ENCODE measurements at regions not wholly inside any gene's neighbourhood (a gene's known extent, or its start where the extent isn't known, plus 50 kb on each side); places are given as distances from the start of the nearest gene placed in this dataset.

DNA sequence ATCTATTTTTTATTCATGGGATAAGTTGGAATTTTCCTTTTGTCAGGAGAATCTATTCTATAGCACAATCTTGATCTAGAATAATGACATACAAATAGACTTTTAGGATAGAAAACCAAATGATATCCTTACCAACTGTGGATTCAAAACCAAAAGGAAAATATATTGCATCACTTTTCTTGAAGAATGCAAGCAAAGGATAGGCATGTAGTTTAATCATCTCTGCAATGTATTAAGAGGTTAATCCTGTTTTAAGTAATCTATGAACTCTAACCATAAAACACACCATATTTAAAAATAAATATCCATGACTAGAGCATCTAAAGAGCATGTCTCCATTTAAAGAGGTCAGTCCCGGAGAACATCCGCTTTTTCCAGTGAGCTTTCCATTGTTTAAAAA is 106.7 kb upstream of the CNKSR3 start:
- no peaks in the 10 kb centered on the region for H3K9me3 Mint-ChIP-seq (ENCODE audit: low read depth)

DNA sequence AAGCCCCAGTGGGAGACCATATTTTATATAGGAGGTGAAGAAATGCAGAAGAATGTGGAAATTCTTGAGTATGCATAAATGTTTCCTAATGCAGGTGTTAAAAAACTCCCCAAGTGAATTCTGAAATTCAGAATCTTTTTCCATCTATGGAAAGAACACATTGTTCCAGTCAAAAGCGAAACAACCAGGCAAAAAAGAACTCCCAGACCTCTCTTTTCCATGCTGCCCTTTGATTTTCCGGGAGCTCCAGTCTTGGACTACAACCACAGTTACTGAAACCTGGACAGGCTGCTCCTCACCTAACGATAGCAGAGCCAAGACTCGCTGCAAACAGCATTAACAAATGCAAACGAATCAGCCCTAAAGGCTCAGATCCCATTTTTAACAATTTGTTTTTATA is 108.7 kb upstream of the CNKSR3 start:
- no peak for DNase-seq (ENCODE audit: low spot score, unreplicated experiment)
- Mint-ChIP-seq H3K27me3 (peaks cover 5% of the 10 kb centered on the region), H3K4me3 (ENCODE audit: low read depth) (no peak overlapping the region), H3K9me3 (ENCODE audit: low read depth) (peaks cover 1% of the 10 kb centered on the region), H3K4me1 (ENCODE audit: low read depth) (peaks cover 14% of the 10 kb centered on the region), H3K27ac (no peak overlapping the region), H3K36me3 (ENCODE audit: insufficient read depth) (peaks cover under 1% of the 10 kb centered on the region)
- TF ChIP-seq, protein P1, sequence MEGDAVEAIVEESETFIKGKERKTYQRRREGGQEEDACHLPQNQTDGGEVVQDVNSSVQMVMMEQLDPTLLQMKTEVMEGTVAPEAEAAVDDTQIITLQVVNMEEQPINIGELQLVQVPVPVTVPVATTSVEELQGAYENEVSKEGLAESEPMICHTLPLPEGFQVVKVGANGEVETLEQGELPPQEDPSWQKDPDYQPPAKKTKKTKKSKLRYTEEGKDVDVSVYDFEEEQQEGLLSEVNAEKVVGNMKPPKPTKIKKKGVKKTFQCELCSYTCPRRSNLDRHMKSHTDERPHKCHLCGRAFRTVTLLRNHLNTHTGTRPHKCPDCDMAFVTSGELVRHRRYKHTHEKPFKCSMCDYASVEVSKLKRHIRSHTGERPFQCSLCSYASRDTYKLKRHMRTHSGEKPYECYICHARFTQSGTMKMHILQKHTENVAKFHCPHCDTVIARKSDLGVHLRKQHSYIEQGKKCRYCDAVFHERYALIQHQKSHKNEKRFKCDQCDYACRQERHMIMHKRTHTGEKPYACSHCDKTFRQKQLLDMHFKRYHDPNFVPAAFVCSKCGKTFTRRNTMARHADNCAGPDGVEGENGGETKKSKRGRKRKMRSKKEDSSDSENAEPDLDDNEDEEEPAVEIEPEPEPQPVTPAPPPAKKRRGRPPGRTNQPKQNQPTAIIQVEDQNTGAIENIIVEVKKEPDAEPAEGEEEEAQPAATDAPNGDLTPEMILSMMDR (IDR thresholded peaks at IDR 0.05; ENCODE audit: unreplicated experiment), result no peak

More for the DNA sequence above, 106.7 kb upstream of the CNKSR3 start:
- Mint-ChIP-seq H3K4me3 (ENCODE audit: low read depth) (no peak overlapping the region), H3K4me1 (ENCODE audit: low read depth) (peaks cover 5% of the 10 kb centered on the region), H3K27ac (no peak overlapping the region), H3K27me3 (peaks cover 7% of the 10 kb centered on the region), H3K36me3 (ENCODE audit: insufficient read depth) (no peaks in the 10 kb centered on the region)
- DNase-seq (ENCODE audit: low spot score, unreplicated experiment), result no peak
- TF ChIP-seq, protein P1 (IDR thresholded peaks at IDR 0.05; ENCODE audit: unreplicated experiment), result no peak

DNA sequence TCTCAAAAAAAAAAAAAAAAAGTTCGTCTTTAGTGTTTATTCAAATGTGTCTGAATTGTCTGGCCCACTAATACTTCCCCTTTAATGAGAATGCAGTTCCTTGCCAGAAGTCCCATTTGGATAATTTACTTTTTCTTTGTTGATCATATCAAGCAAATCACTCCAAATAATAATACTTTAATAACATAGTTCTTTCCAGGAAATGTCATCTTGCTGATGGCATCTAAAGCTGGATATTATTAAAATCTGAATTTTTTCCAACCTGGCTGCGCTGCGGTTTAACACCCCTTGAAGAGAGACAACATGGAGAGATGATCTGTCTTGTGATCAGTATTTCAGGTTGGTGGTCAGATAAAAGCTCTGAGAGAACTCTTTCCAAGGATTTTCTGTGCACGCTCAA is 111.2 kb upstream of the CNKSR3 start:
- Mint-ChIP-seq H3K4me3 (ENCODE audit: low read depth) (no peak overlapping the region), H3K36me3 (ENCODE audit: insufficient read depth) (peaks cover 3% of the 10 kb centered on the region), H3K4me1 (ENCODE audit: low read depth) (peaks cover 15% of the 10 kb centered on the region), H3K9me3 (ENCODE audit: low read depth) (peaks cover 7% of the 10 kb centered on the region), H3K27ac (no peak overlapping the region), H3K27me3 (peaks cover 5% of the 10 kb centered on the region)
- no peak for DNase-seq (ENCODE audit: low spot score, unreplicated experiment)
- TF ChIP-seq, protein P1 (IDR thresholded peaks at IDR 0.05; ENCODE audit: unreplicated experiment), result no peak

DNA sequence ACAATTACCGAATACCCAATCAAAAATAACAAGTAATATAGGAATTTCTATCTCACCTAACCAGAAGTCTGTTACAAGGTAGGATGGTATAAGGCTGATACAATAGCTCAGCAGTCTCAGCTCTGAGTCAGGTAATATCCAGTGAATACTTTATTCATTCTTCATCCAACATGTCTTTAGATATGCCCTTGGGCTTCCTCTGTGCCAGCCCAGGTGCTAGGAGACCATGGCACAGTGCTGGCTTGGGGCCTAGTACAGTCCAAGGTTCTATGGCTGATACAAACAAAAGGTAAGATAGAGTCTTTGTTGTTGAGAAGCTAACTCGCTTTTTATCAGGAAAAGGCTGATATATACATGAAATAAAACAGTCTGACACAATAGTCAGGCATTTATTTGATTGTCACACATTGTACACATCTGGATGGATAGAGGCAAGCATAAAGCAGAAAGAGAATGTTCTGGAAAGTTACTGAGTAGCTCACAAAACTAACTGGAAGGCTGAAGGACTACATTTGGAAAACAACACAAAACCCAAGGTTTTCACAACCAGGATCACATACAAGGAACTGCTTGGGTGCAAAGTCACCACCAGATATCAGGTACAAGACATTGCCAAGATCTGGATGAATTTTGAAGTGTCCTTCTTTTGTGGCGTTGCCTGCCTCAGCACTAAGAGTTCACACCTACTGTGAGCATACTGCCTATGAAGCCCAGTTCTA is 110.4 kb upstream of the SCAF8 start:
- TF ChIP-seq, protein P1 (IDR thresholded peaks at IDR 0.05; ENCODE audit: unreplicated experiment), result no peak
- H3K9me3 Mint-ChIP-seq (ENCODE audit: low read depth), result peaks cover 7% of the 10 kb centered on the region
- H3K27ac Mint-ChIP-seq, result no peak overlapping the region
- H3K4me3 Mint-ChIP-seq (ENCODE audit: low read depth), result no peak overlapping the region
- no peak for DNase-seq (ENCODE audit: low spot score, unreplicated experiment)
- H3K27me3 Mint-ChIP-seq, result peaks cover 5% of the 10 kb centered on the region
- peaks cover 3% of the 10 kb centered on the region for H3K36me3 Mint-ChIP-seq (ENCODE audit: insufficient read depth)
- peaks cover 15% of the 10 kb centered on the region for H3K4me1 Mint-ChIP-seq (ENCODE audit: low read depth)

DNA sequence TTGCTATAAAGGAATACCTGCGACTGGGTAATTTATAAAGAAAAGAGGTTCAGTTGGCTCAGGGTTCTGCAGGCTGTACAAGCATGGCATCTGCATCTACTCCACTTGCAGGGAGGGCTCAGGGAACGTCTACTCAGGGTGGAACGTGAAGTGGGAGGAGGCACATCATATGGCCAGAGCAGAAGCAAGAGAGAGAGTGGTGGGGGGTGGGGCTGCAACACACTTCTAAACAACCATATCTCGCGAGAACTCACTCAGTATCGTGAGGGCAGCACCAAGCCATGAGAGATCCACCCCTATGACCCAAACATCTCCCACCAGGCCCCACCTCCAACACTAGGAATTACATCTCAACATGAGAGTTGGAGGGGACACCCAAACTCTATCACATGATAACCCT is 109.8 kb upstream of the SCAF8 start:
- no peak overlapping the region for H3K27ac Mint-ChIP-seq
- H3K4me1 Mint-ChIP-seq (ENCODE audit: low read depth), result peaks cover 15% of the 10 kb centered on the region
- TF ChIP-seq, protein P1 (IDR thresholded peaks at IDR 0.05; ENCODE audit: unreplicated experiment), result no peak
- peaks cover 3% of the 10 kb centered on the region for H3K36me3 Mint-ChIP-seq (ENCODE audit: insufficient read depth)
- no peak overlapping the region for H3K4me3 Mint-ChIP-seq (ENCODE audit: low read depth)
- DNase-seq (ENCODE audit: low spot score, unreplicated experiment), result no peak
- H3K27me3 Mint-ChIP-seq, result peaks cover 5% of the 10 kb centered on the region
- peaks cover 7% of the 10 kb centered on the region for H3K9me3 Mint-ChIP-seq (ENCODE audit: low read depth)

Data from progenitor cell of endocrine pancreas (in vitro differentiated cells).